ENCODE measurements at regions not wholly inside any gene's neighbourhood (a gene's known extent, or its start where the extent isn't known, plus 50 kb on each side); places are given as distances from the start of the nearest gene placed in this dataset.

- POLR2A ChIA-PET = no interaction called here
- CTCF ChIA-PET = interaction anchor here (1.2 kb wide), 1 partner anchor 59 kb away, joined by 3 read pairs; no protein-coding TSS in a partner anchor
These were observed 202.3 kb downstream of the URI1 start for GRCh38 chr19:30144242-30144758.

More at GRCh38 chr19:30144242-30144758, 202.3 kb downstream of the URI1 start:
- Histone ChIP-seq H3K9ac (no peak overlapping the region), H3K4me2 (no peak overlapping the region), H2AFZ (ENCODE audit: low read depth) (no peak overlapping the region), H3K4me3 (ENCODE audit: low read depth in 2 of 2, low read length in 1 of 2) (no peak overlapping the region), H3K9me3 (no peaks in the 10 kb centered on the region), H3K9me2 (no peaks in the 10 kb centered on the region), H3K27ac (ENCODE audit: low read depth in 2 of 2, low read length in 1 of 2) (no peak overlapping the region), H3F3A (replicated peaks; ENCODE audit: insufficient read depth) (no peaks in the 10 kb centered on the region), H3K27me3 (ENCODE audit: insufficient read depth) (no peaks in the 10 kb centered on the region), H3K36me3 (replicated peaks in 1 of 2; ENCODE audit: control insufficient read depth in 1 of 2, insufficient read depth in 2 of 2, low read length in 1 of 2) (no peaks in the 10 kb centered on the region), H3K79me2 (ENCODE audit: insufficient read depth) (no peaks in the 10 kb centered on the region), H4K20me1 (ENCODE audit: insufficient read depth) (no peaks in the 10 kb centered on the region), H3K4me1 (ENCODE audit: control insufficient read depth in 1 of 2, insufficient read depth in 2 of 2, low read depth in 1 of 2, low read length in 1 of 2) (no peaks in the 10 kb centered on the region; a peak in 1 of 4 replicates)
- WGBS (ENCODE audit: low lambda C conversion rate) = 56% methylated on average over 14 of the region's 14 CpGs
- TF ChIP-seq, protein P1, sequence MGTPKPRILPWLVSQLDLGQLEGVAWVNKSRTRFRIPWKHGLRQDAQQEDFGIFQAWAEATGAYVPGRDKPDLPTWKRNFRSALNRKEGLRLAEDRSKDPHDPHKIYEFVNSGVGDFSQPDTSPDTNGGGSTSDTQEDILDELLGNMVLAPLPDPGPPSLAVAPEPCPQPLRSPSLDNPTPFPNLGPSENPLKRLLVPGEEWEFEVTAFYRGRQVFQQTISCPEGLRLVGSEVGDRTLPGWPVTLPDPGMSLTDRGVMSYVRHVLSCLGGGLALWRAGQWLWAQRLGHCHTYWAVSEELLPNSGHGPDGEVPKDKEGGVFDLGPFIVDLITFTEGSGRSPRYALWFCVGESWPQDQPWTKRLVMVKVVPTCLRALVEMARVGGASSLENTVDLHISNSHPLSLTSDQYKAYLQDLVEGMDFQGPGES (IDR thresholded peaks at IDR 0.05; ENCODE audit: low read depth, low read length) = no peak
- no peak for TF ChIP-seq JUND (IDR thresholded peaks at IDR 0.05)
- TF ChIP-seq SIN3A (IDR thresholded peaks at IDR 0.05; ENCODE audit: borderline replicate concordance, low read depth, low read length) = no peak
- TF ChIP-seq ELF1 (IDR thresholded peaks at IDR 0.05) = no peak
- no peak for TF ChIP-seq TAF1 (IDR thresholded peaks at IDR 0.05; ENCODE audit: borderline replicate concordance, low read depth, low read length)
- no peak for TF ChIP-seq NFIC (IDR thresholded peaks at IDR 0.05; ENCODE audit: borderline replicate concordance)
- no peak for TF ChIP-seq REST (IDR thresholded peaks at IDR 0.05; ENCODE audit: low read depth, low read length)
- no peak for TF ChIP-seq FOXJ3 (CRISPR knock-in tag; IDR thresholded peaks at IDR 0.05)
- TF ChIP-seq ZBTB33 (IDR thresholded peaks at IDR 0.05; ENCODE audit: borderline replicate concordance, low read depth) = no peak
- no peak for TF ChIP-seq CTCF (IDR thresholded peaks at IDR 0.05)
- no peak for TF ChIP-seq GATA2 (CRISPR knock-in tag; IDR thresholded peaks at IDR 0.05)
- no peak for TF ChIP-seq EZH2phosphoT487 (IDR thresholded peaks at IDR 0.05; ENCODE audit: borderline replicate concordance, low read depth)
- TF ChIP-seq PBX3 (IDR thresholded peaks at IDR 0.05) = no peak
- no peak for TF ChIP-seq GABPA (IDR thresholded peaks at IDR 0.05; ENCODE audit: low read depth)
- TF ChIP-seq RCOR1 (IDR thresholded peaks at IDR 0.05; ENCODE audit: low read length) = no peak
- TF ChIP-seq RFX5 (IDR thresholded peaks at IDR 0.05; ENCODE audit: low read length) = no peak
- TF ChIP-seq, protein P2, sequence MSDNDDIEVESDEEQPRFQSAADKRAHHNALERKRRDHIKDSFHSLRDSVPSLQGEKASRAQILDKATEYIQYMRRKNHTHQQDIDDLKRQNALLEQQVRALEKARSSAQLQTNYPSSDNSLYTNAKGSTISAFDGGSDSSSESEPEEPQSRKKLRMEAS (IDR thresholded peaks at IDR 0.05; ENCODE audit: low read depth) = no peak
- DNase-seq = no peak

All from SK-N-SH (cell line).